ENCODE measurements at regions not wholly inside any gene's neighbourhood (a gene's known extent, or its start where the extent isn't known, plus 50 kb on each side); places are given as distances from the start of the nearest gene placed in this dataset.

DNA sequence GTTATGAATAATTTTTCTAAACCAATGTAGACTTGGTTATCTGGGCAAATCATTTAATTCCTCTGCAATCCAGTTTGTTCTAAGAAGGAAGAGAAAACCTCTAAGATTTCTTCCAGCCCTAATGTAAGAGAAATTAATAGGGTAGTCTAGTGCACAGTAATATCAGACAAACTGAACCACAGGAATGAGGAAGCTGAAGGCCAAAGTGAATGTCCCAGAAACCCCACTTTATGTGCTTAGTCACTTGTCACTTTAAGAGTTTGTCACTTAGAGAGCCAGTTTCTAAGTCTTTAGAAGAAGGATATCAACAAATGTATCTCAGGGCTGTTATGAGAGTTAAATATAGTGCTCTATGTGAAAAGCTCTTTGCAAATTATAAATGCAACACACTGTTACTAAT lies 750.6 kb downstream of the DIAPH3 start:
- no peak for TF ChIP-seq POLR2A (IDR thresholded peaks at IDR 0.05)
- TF ChIP-seq, protein P1, sequence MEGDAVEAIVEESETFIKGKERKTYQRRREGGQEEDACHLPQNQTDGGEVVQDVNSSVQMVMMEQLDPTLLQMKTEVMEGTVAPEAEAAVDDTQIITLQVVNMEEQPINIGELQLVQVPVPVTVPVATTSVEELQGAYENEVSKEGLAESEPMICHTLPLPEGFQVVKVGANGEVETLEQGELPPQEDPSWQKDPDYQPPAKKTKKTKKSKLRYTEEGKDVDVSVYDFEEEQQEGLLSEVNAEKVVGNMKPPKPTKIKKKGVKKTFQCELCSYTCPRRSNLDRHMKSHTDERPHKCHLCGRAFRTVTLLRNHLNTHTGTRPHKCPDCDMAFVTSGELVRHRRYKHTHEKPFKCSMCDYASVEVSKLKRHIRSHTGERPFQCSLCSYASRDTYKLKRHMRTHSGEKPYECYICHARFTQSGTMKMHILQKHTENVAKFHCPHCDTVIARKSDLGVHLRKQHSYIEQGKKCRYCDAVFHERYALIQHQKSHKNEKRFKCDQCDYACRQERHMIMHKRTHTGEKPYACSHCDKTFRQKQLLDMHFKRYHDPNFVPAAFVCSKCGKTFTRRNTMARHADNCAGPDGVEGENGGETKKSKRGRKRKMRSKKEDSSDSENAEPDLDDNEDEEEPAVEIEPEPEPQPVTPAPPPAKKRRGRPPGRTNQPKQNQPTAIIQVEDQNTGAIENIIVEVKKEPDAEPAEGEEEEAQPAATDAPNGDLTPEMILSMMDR (IDR thresholded peaks at IDR 0.05): no peak
- Histone ChIP-seq H3K4me1 (no peaks in the 10 kb centered on the region), H3K27ac (no peak overlapping the region), H3K9me3 (no peaks in the 10 kb centered on the region), H3K36me3 (ENCODE audit: low read depth, missing control alignments) (no peaks in the 10 kb centered on the region), H3K4me3 (no peak overlapping the region), H3K27me3 (no peaks in the 10 kb centered on the region)
- intact Hi-C loops (cut with DNase I; ENCODE audit: low total_unique reads): no loop called here
- DNase-seq: no peak

GRCh38 chr13:59414006-59414405 lies 749.7 kb downstream of the DIAPH3 start:
- intact Hi-C loops (cut with DNase I; ENCODE audit: low total_unique reads): no loop called here
- no peaks in the 10 kb centered on the region for H3K4me1 ChIP-seq
- no peak overlapping the region for H3K27ac ChIP-seq
- DNase-seq: no peak
- H3K36me3 ChIP-seq (ENCODE audit: low read depth, missing control alignments): no peaks in the 10 kb centered on the region
- no peaks in the 10 kb centered on the region for H3K9me3 ChIP-seq
- TF ChIP-seq, protein P1 (IDR thresholded peaks at IDR 0.05): no peak
- no peak for TF ChIP-seq POLR2A (IDR thresholded peaks at IDR 0.05)
- no peak overlapping the region for H3K4me3 ChIP-seq
- 47 to 78% methylated on average over 1 of the region's 1 CpG for WGBS, 2 donors
- H3K27me3 ChIP-seq: no peaks in the 10 kb centered on the region

DNA sequence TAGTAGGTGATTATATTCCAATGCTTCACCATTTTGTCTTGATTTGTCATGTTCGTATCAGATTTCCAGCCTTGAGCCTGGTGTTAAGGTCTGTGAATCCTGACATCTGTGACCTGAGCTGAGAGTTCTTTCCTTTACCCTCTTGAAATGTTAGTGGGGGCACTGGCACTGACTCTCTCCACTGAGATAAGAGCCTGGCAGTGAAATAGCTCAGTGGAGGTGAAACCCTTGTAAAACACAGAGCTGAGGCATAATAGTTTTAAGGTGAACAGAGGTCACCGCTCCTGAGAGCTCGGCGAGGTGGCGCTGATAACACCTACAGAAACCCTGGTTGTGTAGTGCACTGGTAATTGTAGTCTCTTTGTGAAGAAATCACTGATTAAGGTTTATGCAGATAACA lies 748.2 kb downstream of the DIAPH3 start:
- Histone ChIP-seq H3K36me3 (ENCODE audit: low read depth, missing control alignments) (no peaks in the 10 kb centered on the region), H3K27ac (no peak overlapping the region), H3K4me3 (no peak overlapping the region), H3K4me1 (no peaks in the 10 kb centered on the region), H3K9me3 (no peaks in the 10 kb centered on the region), H3K27me3 (no peaks in the 10 kb centered on the region)
- intact Hi-C loops (cut with DNase I; ENCODE audit: low total_unique reads): no loop called here
- no peak for DNase-seq
- WGBS, 2 donors: 81 to 89% methylated on average over 5 of the region's 5 CpGs
- TF ChIP-seq POLR2A (IDR thresholded peaks at IDR 0.05): no peak
- TF ChIP-seq, protein P1 (IDR thresholded peaks at IDR 0.05): no peak

DNA sequence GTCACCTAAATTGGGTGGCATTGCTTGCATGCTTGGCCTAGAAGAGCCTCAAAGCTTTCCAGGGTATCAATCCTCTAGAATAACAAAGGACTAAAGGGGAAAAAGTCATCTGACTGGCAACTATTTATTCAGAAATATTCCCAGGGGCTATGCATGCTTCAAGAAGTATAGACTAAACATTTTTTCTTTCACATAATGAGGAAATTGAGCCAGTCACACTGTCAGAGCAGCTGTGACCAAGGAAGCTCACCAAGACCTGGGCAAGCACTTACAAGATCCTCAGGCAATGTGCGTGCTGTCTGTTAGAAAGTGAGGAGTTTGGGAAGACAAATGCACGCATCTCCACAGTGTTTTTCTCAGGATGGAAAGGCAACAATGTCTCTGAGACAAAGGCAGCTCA lies 747.2 kb downstream of the DIAPH3 start:
- Histone ChIP-seq H3K36me3 (ENCODE audit: low read depth, missing control alignments) (no peaks in the 10 kb centered on the region), H3K4me3 (no peak overlapping the region), H3K27me3 (no peaks in the 10 kb centered on the region), H3K9me3 (no peaks in the 10 kb centered on the region), H3K4me1 (no peaks in the 10 kb centered on the region), H3K27ac (no peak overlapping the region)
- no peak for TF ChIP-seq POLR2A (IDR thresholded peaks at IDR 0.05)
- TF ChIP-seq, protein P1 (IDR thresholded peaks at IDR 0.05): no peak
- WGBS, 2 donors: 61 to 85% methylated on average over 2 of the region's 2 CpGs
- intact Hi-C loops (cut with DNase I; ENCODE audit: low total_unique reads): no loop called here
- no peak for DNase-seq

- intact Hi-C loops (cut with DNase I; ENCODE audit: low total_unique reads): no loop called here
- WGBS, 2 donors: 63 to 72% methylated on average over 4 of the region's 4 CpGs
- H3K36me3 ChIP-seq (ENCODE audit: low read depth, missing control alignments): no peaks in the 10 kb centered on the region
- no peaks in the 10 kb centered on the region for H3K4me1 ChIP-seq
- TF ChIP-seq, protein P1 (IDR thresholded peaks at IDR 0.05): no peak
- TF ChIP-seq POLR2A (IDR thresholded peaks at IDR 0.05): no peak
- H3K9me3 ChIP-seq: no peaks in the 10 kb centered on the region
- DNase-seq: no peak
- no peak overlapping the region for H3K27ac ChIP-seq
- H3K27me3 ChIP-seq: no peaks in the 10 kb centered on the region
- no peak overlapping the region for H3K4me3 ChIP-seq
Measured at GRCh38 chr13:59422646-59423045, 741.1 kb downstream of the DIAPH3 start.
